ENCODE measurements at regions not wholly inside any gene's neighbourhood (a gene's known extent, or its start where the extent isn't known, plus 50 kb on each side); places are given as distances from the start of the nearest gene placed in this dataset.

GRCh38 chr5:13566871-13567339 lies 377.6 kb downstream of the DNAH5 start:
- H3K27ac ChIP-seq (ENCODE audit: low read length) = no peak overlapping the region
- H3K4me3 ChIP-seq (ENCODE audit: low read length) = no peak overlapping the region
- H3K27me3 ChIP-seq (ENCODE audit: control insufficient read depth, insufficient read depth, low read length) = no peaks in the 10 kb centered on the region
- no peaks in the 10 kb centered on the region for H3K4me1 ChIP-seq (ENCODE audit: control insufficient read depth, low read depth, low read length)
- no peaks in the 10 kb centered on the region for H3K36me3 ChIP-seq (ENCODE audit: control insufficient read depth, low read depth, low read length)
- no peak overlapping the region for H3K9ac ChIP-seq (ENCODE audit: low read length)
- no peaks in the 10 kb centered on the region for H3K9me3 ChIP-seq (ENCODE audit: control insufficient read depth, low read depth, low read length)

GRCh38 chr5:13558408-13558807 lies 386.1 kb downstream of the DNAH5 start:
- Histone ChIP-seq H3K4me3 (ENCODE audit: low read length) (no peak overlapping the region), H3K36me3 (ENCODE audit: control insufficient read depth, low read depth, low read length) (no peaks in the 10 kb centered on the region), H3K4me1 (ENCODE audit: control insufficient read depth, low read depth, low read length) (no peaks in the 10 kb centered on the region), H3K27ac (ENCODE audit: low read length) (no peak overlapping the region), H3K27me3 (ENCODE audit: control insufficient read depth, insufficient read depth, low read length) (no peaks in the 10 kb centered on the region), H3K9ac (ENCODE audit: low read length) (no peak overlapping the region), H3K9me3 (ENCODE audit: control insufficient read depth, low read depth, low read length) (no peaks in the 10 kb centered on the region)

- H3K27ac ChIP-seq (ENCODE audit: low read length) = no peak overlapping the region
- H3K27me3 ChIP-seq (ENCODE audit: control insufficient read depth, insufficient read depth, low read length) = no peaks in the 10 kb centered on the region
- H3K9me3 ChIP-seq (ENCODE audit: control insufficient read depth, low read depth, low read length) = no peaks in the 10 kb centered on the region
- no peak overlapping the region for H3K9ac ChIP-seq (ENCODE audit: low read length)
- no peak overlapping the region for H3K4me3 ChIP-seq (ENCODE audit: low read length)
- H3K36me3 ChIP-seq (ENCODE audit: control insufficient read depth, low read depth, low read length) = no peaks in the 10 kb centered on the region
- H3K4me1 ChIP-seq (ENCODE audit: control insufficient read depth, low read depth, low read length) = no peaks in the 10 kb centered on the region
These were observed 390.6 kb downstream of the DNAH5 start for GRCh38 chr5:13553896-13554295.

GRCh38 chr5:13552361-13552760 lies 392.1 kb downstream of the DNAH5 start:
- H3K4me3 ChIP-seq (ENCODE audit: low read length) = no peak overlapping the region
- no peak overlapping the region for H3K9ac ChIP-seq (ENCODE audit: low read length)
- no peak overlapping the region for H3K27ac ChIP-seq (ENCODE audit: low read length)
- no peaks in the 10 kb centered on the region for H3K27me3 ChIP-seq (ENCODE audit: control insufficient read depth, insufficient read depth, low read length)
- no peaks in the 10 kb centered on the region for H3K36me3 ChIP-seq (ENCODE audit: control insufficient read depth, low read depth, low read length)
- H3K4me1 ChIP-seq (ENCODE audit: control insufficient read depth, low read depth, low read length) = no peaks in the 10 kb centered on the region
- no peaks in the 10 kb centered on the region for H3K9me3 ChIP-seq (ENCODE audit: control insufficient read depth, low read depth, low read length)

GRCh38 chr5:13551645-13552044 lies 392.8 kb downstream of the DNAH5 start:
- Histone ChIP-seq H3K27me3 (ENCODE audit: control insufficient read depth, insufficient read depth, low read length) (no peaks in the 10 kb centered on the region), H3K9ac (ENCODE audit: low read length) (no peak overlapping the region), H3K9me3 (ENCODE audit: control insufficient read depth, low read depth, low read length) (no peaks in the 10 kb centered on the region), H3K36me3 (ENCODE audit: control insufficient read depth, low read depth, low read length) (no peaks in the 10 kb centered on the region), H3K27ac (ENCODE audit: low read length) (no peak overlapping the region), H3K4me3 (ENCODE audit: low read length) (no peak overlapping the region), H3K4me1 (ENCODE audit: control insufficient read depth, low read depth, low read length) (no peaks in the 10 kb centered on the region)

- Histone ChIP-seq H3K4me3 (ENCODE audit: low read length) (no peak overlapping the region), H3K9me3 (ENCODE audit: control insufficient read depth, low read depth, low read length) (peaks cover 4% of the 10 kb centered on the region), H3K4me1 (ENCODE audit: control insufficient read depth, low read depth, low read length) (peaks cover 11% of the 10 kb centered on the region), H3K27me3 (ENCODE audit: control insufficient read depth, insufficient read depth, low read length) (no peaks in the 10 kb centered on the region), H3K36me3 (ENCODE audit: control insufficient read depth, low read depth, low read length) (no peaks in the 10 kb centered on the region), H3K9ac (ENCODE audit: low read length) (no peak overlapping the region), H3K27ac (ENCODE audit: low read length) (no peak overlapping the region)
These were observed 404.2 kb downstream of the DNAH5 start for GRCh38 chr5:13540168-13540750.

GRCh38 chr5:13536933-13537332 lies 407.6 kb downstream of the DNAH5 start:
- Histone ChIP-seq H3K9me3 (ENCODE audit: control insufficient read depth, low read depth, low read length) (no peaks in the 10 kb centered on the region), H3K4me1 (ENCODE audit: control insufficient read depth, low read depth, low read length) (peaks cover 11% of the 10 kb centered on the region), H3K4me3 (ENCODE audit: low read length) (no peak overlapping the region), H3K27ac (ENCODE audit: low read length) (no peak overlapping the region), H3K9ac (ENCODE audit: low read length) (no peak overlapping the region), H3K36me3 (ENCODE audit: control insufficient read depth, low read depth, low read length) (no peaks in the 10 kb centered on the region), H3K27me3 (ENCODE audit: control insufficient read depth, insufficient read depth, low read length) (no peaks in the 10 kb centered on the region)

GRCh38 chr5:13533833-13534232 lies 410.7 kb downstream of the DNAH5 start:
- no peaks in the 10 kb centered on the region for H3K27me3 ChIP-seq (ENCODE audit: control insufficient read depth, insufficient read depth, low read length)
- no peak overlapping the region for H3K4me3 ChIP-seq (ENCODE audit: low read length)
- H3K4me1 ChIP-seq (ENCODE audit: control insufficient read depth, low read depth, low read length) = no peaks in the 10 kb centered on the region
- no peaks in the 10 kb centered on the region for H3K36me3 ChIP-seq (ENCODE audit: control insufficient read depth, low read depth, low read length)
- H3K9me3 ChIP-seq (ENCODE audit: control insufficient read depth, low read depth, low read length) = no peaks in the 10 kb centered on the region
- H3K27ac ChIP-seq (ENCODE audit: low read length) = no peak overlapping the region
- H3K9ac ChIP-seq (ENCODE audit: low read length) = no peak overlapping the region

GRCh38 chr5:13529300-13529699 lies 415.2 kb downstream of the DNAH5 start:
- Histone ChIP-seq H3K4me3 (ENCODE audit: low read length) (no peak overlapping the region), H3K4me1 (ENCODE audit: control insufficient read depth, low read depth, low read length) (no peaks in the 10 kb centered on the region), H3K9ac (ENCODE audit: low read length) (no peak overlapping the region), H3K27me3 (ENCODE audit: control insufficient read depth, insufficient read depth, low read length) (no peaks in the 10 kb centered on the region), H3K9me3 (ENCODE audit: control insufficient read depth, low read depth, low read length) (no peaks in the 10 kb centered on the region), H3K36me3 (ENCODE audit: control insufficient read depth, low read depth, low read length) (no peaks in the 10 kb centered on the region), H3K27ac (ENCODE audit: low read length) (no peak overlapping the region)

- no peaks in the 10 kb centered on the region for H3K27me3 ChIP-seq (ENCODE audit: control insufficient read depth, insufficient read depth, low read length)
- no peak overlapping the region for H3K9ac ChIP-seq (ENCODE audit: low read length)
- no peak overlapping the region for H3K27ac ChIP-seq (ENCODE audit: low read length)
- H3K9me3 ChIP-seq (ENCODE audit: control insufficient read depth, low read depth, low read length) = no peaks in the 10 kb centered on the region
- peaks cover 3% of the 10 kb centered on the region for H3K4me1 ChIP-seq (ENCODE audit: control insufficient read depth, low read depth, low read length)
- H3K36me3 ChIP-seq (ENCODE audit: control insufficient read depth, low read depth, low read length) = no peaks in the 10 kb centered on the region
- no peak overlapping the region for H3K4me3 ChIP-seq (ENCODE audit: low read length)
These were observed 419.6 kb downstream of the DNAH5 start for GRCh38 chr5:13524936-13525335.

GRCh38 chr5:13519131-13519530 lies 425.4 kb downstream of the DNAH5 start:
- Histone ChIP-seq H3K9ac (ENCODE audit: low read length) (no peak overlapping the region), H3K27me3 (ENCODE audit: control insufficient read depth, insufficient read depth, low read length) (no peaks in the 10 kb centered on the region), H3K27ac (ENCODE audit: low read length) (no peak overlapping the region), H3K4me1 (ENCODE audit: control insufficient read depth, low read depth, low read length) (peaks cover 3% of the 10 kb centered on the region), H3K9me3 (ENCODE audit: control insufficient read depth, low read depth, low read length) (no peaks in the 10 kb centered on the region), H3K36me3 (ENCODE audit: control insufficient read depth, low read depth, low read length) (no peaks in the 10 kb centered on the region), H3K4me3 (ENCODE audit: low read length) (no peak overlapping the region)

- Histone ChIP-seq H3K9ac (ENCODE audit: low read length) (no peak overlapping the region), H3K36me3 (ENCODE audit: control insufficient read depth, low read depth, low read length) (no peaks in the 10 kb centered on the region), H3K4me3 (ENCODE audit: low read length) (no peak overlapping the region), H3K27ac (ENCODE audit: low read length) (no peak overlapping the region), H3K9me3 (ENCODE audit: control insufficient read depth, low read depth, low read length) (no peaks in the 10 kb centered on the region), H3K4me1 (ENCODE audit: control insufficient read depth, low read depth, low read length) (no peaks in the 10 kb centered on the region), H3K27me3 (ENCODE audit: control insufficient read depth, insufficient read depth, low read length) (no peaks in the 10 kb centered on the region)
These were observed 428.3 kb downstream of the DNAH5 start for GRCh38 chr5:13516195-13516594.

Measured in iPS-18a (cell line).